AG09319 (cell line): ENCODE measurements at regions not wholly inside any gene's neighbourhood (a gene's known extent, or its start where the extent isn't known, plus 50 kb on each side); places are given as distances from the start of the nearest gene placed in this dataset.
"Not testable (repeated sequence)": the region's sequence is repeated elsewhere in the genome, so short reads cannot be mapped to it uniquely, and the experiment has no call there.

Experiments
- DNase-seq: peaks from one replicate; pipeline ENCODE4 v3.0.0-alpha.2; 2010; ENCODE audit warnings: low read depth; ENCODE audit errors: extremely low read depth
- CTCF ChIP-seq: IDR thresholded peaks from 2 replicates; pipeline ENCODE4 v1.5.1; 2011; ENCODE audit warnings: low read depth, mild to moderate bottlenecking, inconsistent platforms, low read length, moderate library complexity

- DNase-seq, result no peak
- no peak for TF ChIP-seq CTCF
Observed at GRCh38 chr17:51463353-51463752, 203.0 kb downstream of the UTP18 start.

DNA sequence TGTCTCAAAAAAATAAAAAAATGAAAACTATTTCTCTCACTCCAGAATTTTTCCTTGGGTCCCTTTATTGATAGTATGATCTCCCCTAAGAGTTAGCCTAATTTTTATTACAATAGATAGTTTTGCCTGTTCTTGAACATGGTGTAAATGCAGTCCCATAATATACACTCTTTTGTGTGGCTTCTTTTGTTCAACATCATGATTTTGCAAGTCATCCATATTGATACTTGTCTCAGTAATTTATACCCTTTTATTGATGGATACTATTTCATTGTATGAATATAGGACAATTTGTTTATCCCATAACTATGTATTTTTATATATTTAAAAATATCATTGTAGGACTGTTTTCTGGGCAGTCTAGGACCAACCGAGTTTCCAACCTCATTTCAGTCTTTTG, 207.0 kb downstream of the UTP18 start:
- DNase-seq, result no peak
- no peak for TF ChIP-seq CTCF

DNA sequence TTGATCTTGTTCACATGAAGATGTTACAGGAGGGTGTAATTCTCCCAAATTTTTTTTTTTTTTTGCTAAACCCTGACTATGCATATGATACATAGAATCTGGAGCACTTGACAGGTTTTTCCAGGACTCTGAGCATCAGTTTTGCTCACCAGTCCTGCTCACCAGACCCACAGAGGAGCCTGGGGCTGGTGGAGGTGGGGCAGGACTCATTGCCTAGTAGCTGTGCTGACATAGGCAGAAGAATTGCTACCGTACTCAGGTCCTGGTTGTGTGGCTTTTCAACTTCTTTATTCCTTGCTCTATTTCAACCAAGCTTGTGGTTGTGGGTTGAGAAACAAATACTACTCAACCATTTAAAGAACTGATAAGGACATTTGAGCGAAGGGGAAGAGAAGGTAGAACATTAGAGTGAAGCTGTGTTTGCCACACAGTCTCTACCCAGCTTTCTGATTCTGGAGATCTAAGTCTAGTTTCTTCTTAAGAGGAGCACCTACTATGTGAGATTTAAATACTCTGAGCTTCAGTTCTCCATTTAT, 212.4 kb downstream of the UTP18 start:
- no peak for TF ChIP-seq CTCF
- DNase-seq, result no peak

GRCh38 chr17:51474764-51475163, 214.4 kb downstream of the UTP18 start:
- no peak for TF ChIP-seq CTCF

DNA sequence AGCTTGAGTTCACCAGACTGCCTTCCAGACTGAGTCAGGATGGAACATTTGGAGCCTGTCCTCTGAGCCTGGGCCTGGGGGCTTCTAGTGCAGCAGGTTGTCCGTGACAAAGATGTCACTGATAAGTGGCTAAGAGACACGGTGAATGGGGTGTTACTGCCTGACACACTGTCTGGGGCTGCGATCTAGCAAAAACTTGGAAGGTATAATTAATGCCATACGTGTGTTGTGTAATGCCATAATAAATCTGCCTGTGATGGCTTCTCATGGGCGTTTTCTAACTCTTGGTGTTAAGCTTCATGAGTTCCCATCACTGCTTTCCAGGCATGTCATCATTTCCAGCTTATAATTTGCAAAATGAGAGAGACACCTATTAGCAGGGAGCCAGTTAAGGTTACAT, 215.4 kb downstream of the UTP18 start:
- TF ChIP-seq CTCF, result no peak
- DNase-seq, result no peak

More at GRCh38 chr17:51474764-51475163, 214.4 kb downstream of the UTP18 start:
- no peak for DNase-seq

DNA sequence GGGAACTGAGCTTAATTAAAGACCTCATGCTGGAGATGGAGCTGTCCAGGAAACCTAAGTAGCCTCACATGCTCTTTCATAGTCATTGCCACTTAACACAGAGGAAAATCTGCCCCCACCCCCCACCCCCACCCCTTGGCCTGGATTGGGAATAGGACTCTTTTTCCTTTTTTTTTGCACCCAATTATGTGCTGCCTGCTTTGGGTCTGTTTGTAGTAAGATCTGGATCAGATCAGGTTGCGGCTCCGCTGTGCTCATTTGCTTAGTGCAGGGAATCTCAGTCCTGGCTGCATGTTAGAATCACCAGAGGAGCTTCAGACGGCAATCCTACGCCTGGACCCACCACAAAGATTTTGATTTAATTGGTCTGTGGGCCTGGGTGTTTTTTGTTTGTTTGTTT, 219.0 kb downstream of the UTP18 start:
- no peak for DNase-seq
- TF ChIP-seq CTCF, result no peak

DNA sequence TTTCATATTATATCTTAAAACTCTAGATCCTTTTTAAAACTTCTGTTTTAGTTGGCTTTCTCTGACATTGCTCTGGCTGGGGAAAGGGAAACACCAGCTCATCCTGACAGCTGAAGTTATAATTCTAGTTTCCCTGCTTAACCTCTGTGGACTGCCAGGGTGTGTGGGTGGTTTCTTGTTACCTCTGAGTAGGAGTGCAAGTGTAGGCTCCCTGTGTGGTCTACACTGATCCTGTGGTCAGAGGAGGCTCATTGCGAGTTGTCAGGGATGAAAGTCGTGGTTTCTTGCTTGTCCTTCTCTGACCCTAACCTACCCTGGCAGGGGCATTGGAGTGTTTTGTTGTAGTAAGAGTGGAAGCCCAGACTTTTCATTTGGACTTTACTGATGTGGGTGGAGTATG, 221.0 kb downstream of the UTP18 start:
- TF ChIP-seq CTCF, result no peak

DNA sequence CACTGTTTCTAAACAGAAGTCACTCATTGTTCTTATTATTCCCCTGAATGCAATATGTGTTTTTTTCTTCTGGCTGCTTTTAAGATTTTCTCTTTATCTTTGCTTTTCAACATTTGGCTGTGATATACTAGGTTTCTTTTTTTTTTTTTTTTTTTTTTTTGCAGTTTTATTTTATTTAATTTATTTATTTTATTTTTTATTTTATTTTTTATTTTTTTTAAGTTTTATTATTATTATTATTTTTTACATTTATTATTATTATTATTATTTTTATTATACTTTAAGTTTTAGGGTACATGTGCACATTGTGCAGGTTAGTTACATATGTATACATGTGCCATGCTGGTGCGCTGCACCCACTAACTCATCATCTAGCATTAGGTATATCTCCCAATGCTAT, 221.9 kb downstream of the UTP18 start:
- DNase-seq, result not testable (repeated sequence)

More for the DNA sequence above, 221.0 kb downstream of the UTP18 start:
- DNase-seq, result no peak
